ENCODE measurements at regions not wholly inside any gene's neighbourhood (a gene's known extent, or its start where the extent isn't known, plus 50 kb on each side); places are given as distances from the start of the nearest gene placed in this dataset.

DNA sequence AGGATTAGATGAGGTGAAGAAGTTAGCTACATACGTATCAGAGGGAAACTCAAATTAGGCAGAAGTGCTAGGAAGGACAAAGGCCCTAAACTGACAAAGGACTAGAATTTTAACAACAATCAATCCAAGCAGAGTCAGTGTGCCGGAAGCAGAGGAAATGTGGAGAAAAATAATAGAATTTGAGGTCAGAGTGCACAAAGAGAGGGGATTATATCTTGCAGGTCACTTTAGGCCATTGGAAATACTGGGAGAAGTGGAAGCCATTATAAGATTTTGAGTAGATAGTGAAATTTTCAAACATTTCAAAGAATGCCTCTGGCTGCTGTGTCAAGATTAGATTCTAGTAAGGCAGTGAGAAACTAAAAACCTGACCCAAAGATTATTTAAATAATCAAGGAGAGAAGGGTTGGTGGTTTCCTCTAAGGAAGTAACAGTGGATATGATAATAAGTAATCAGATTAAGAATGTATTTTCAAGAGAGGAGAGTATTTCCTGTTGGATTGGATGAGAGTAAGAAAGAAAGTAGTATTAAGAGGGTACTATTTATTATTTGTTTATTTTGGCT is 889.2 kb upstream of the NCAM2 start:
- no peak overlapping the region for H3K4me3 ChIP-seq (ENCODE audit: low read depth, low read length)
- TF ChIP-seq, protein P1, sequence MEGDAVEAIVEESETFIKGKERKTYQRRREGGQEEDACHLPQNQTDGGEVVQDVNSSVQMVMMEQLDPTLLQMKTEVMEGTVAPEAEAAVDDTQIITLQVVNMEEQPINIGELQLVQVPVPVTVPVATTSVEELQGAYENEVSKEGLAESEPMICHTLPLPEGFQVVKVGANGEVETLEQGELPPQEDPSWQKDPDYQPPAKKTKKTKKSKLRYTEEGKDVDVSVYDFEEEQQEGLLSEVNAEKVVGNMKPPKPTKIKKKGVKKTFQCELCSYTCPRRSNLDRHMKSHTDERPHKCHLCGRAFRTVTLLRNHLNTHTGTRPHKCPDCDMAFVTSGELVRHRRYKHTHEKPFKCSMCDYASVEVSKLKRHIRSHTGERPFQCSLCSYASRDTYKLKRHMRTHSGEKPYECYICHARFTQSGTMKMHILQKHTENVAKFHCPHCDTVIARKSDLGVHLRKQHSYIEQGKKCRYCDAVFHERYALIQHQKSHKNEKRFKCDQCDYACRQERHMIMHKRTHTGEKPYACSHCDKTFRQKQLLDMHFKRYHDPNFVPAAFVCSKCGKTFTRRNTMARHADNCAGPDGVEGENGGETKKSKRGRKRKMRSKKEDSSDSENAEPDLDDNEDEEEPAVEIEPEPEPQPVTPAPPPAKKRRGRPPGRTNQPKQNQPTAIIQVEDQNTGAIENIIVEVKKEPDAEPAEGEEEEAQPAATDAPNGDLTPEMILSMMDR (conservative IDR thresholded peaks at IDR 0.05; ENCODE audit: low read depth, low read length): no peak
- DNase-seq (ENCODE audit: low read depth): no peak

DNA sequence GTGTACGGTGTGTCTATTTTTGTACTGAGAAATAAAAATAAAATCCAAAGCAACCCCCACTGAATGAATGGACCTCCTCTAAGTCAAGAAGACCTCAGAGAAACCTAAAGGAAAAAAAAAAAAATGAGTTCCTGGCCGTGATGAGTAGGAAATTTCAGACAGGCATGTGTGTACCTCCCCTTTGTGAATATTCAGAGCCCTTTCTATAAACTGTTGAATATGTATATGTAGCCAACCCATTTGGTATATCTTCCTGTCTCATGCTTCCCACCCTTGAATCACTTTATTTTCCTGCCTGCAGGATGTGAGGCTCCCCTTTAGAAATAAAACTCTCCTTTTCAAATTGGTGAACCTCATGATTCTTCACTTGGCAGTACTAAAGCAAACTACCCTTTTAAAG is 887.8 kb upstream of the NCAM2 start:
- TF ChIP-seq, protein P1 (conservative IDR thresholded peaks at IDR 0.05; ENCODE audit: low read depth, low read length): no peak
- no peak overlapping the region for H3K4me3 ChIP-seq (ENCODE audit: low read depth, low read length)
- DNase-seq (ENCODE audit: low read depth): no peak

DNA sequence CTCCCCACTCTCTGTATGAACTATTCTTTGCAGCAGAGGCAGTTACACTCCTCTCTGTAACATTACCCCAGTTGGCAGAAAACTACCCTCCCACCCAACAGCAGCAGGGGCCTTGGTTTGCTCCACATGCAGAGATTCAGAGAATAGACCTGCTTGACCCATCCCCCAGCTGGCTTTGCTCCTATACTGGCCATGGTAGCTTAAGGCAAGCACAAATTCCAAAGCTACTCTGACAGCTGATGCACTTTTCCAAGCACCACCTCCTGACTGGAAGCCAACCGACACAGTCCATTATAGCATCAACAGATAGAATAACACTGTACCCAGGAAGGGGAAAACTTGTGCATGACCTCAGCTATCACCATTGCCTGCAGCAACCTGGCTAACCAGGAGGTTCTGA is 846.5 kb upstream of the NCAM2 start:
- TF ChIP-seq, protein P1 (conservative IDR thresholded peaks at IDR 0.05; ENCODE audit: low read depth, low read length): no peak
- H3K4me3 ChIP-seq (ENCODE audit: low read depth, low read length): no peak overlapping the region
- DNase-seq (ENCODE audit: low read depth): no peak

DNA sequence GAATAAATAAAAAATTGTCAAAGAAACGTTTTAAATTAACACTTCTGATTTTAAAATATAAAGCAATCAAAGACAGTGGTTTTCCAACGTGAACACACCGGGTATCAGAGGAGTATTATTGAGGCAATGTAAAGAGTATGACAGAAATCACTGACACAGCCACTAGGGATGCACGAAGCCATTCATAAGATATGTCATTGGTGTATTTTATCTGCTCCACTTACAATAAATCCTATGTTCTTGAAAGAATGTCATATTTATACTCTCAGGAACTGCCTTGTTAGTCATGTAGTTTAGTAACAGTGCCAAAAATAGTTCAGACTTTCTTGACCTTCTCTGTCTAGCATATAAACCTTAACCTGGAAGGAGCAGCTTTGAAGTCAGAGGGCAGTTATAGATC is 835.0 kb upstream of the NCAM2 start:
- TF ChIP-seq, protein P1 (conservative IDR thresholded peaks at IDR 0.05; ENCODE audit: low read depth, low read length): no peak
- no peak for DNase-seq (ENCODE audit: low read depth)
- H3K4me3 ChIP-seq (ENCODE audit: low read depth, low read length): no peak overlapping the region

DNA sequence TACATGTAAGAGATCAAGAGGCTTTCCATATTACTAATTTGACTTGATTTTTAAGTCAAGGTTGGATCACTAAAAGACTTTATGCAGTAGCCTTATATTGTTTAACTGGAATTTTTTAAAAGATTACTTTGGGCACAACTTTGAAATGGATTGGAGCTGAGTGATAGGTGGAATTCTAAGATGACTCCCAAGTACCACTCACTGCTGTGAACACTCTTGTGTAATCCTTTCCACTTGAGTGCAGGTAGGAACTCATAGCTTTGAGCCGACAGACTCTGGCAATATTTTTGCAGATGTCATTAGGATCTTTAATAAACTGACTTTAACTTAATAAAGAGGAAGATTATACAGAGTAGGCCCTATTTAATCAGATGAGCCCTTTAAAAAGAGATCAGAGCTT is 831.1 kb upstream of the NCAM2 start:
- TF ChIP-seq, protein P1 (conservative IDR thresholded peaks at IDR 0.05; ENCODE audit: low read depth, low read length): no peak
- no peak for DNase-seq (ENCODE audit: low read depth)
- no peak overlapping the region for H3K4me3 ChIP-seq (ENCODE audit: low read depth, low read length)

DNA sequence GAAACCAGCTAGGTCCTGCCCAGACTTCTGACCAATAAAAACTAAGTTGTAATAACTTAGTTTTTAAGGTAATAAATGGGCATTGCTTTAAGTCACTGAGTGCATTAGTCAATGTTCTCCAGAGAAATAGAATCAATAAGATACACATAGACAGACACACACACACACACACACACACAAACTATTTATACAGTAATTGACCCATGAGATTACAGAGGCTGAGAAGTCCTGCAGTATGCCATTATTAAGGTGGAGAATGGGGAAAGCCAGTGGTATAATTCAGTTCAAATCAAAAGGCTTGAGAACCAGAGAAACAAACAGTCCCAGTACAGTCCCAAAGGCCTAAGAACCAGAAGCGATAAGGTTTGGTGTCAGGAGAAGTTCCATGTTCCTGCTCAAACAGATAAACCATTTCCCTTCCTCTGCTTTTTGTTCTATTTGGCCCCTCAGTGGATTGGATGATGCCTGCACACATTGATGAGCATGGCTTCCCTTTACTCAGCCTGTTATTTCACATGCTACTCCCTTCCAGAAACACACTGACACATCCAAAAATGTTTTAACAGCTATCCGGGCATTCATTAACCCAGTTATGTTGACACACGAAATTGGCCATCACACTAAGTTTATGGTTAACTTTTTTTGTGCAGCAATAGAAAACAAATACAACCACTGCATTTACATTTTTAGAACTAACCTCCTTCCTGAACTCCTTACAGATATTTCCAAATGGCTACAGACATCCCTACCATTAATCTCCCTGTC is 828.2 kb upstream of the NCAM2 start:
- H3K4me3 ChIP-seq (ENCODE audit: low read depth, low read length): no peak overlapping the region
- TF ChIP-seq, protein P1 (conservative IDR thresholded peaks at IDR 0.05; ENCODE audit: low read depth, low read length): no peak
- DNase-seq (ENCODE audit: low read depth): no peak

DNA sequence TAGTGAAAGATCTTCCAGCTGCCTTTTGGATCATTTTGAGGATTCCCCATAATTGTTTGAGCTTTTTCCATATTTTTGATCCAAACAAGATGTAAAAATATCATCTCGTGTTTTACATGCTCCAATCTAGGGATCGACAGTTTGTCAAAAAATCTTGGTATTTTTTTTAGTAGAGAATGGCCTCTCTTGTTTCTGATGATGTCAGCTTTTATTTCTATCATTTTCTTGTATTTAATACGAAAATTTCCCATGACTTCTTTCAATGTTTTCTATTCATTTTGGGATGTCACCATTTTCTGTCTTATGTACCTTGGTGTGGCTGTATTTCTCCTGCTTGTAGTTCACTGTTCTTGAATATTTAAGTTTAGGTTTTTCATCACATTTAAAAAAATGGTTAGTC is 812.0 kb upstream of the NCAM2 start:
- DNase-seq (ENCODE audit: low read depth): no peak
- TF ChIP-seq, protein P1 (conservative IDR thresholded peaks at IDR 0.05; ENCODE audit: low read depth, low read length): no peak
- H3K4me3 ChIP-seq (ENCODE audit: low read depth, low read length): no peak overlapping the region
